Lower leg skin (tissue), 4 donors: ENCODE measurements at regions not wholly inside any gene's neighbourhood (a gene's known extent, or its start where the extent isn't known, plus 50 kb on each side); places are given as distances from the start of the nearest gene placed in this dataset.

Experiments
- DNase-seq, 2 donors: peaks; one replicate each; pipeline ENCODE4 v3.0.0-alpha.2; 2019; ENCODE audit warnings: low spot score in 2 of 2
- H3K4me3 ChIP-seq: fragments of 200-600 bp; sonication (generic); 2 replicates; pipeline ENCODE4 v1.5.1; 2017; ENCODE audit warnings: mild to moderate bottlenecking, low read depth; ENCODE audit not compliant: poor library complexity, severe bottlenecking
- POLR2A ChIP-seq, 2 donors: fragments of 450-650 bp; IDR thresholded peaks; one replicate each; pipeline ENCODE4 v1.6.1; 2016 to 2017; ENCODE audit warnings: antibody characterized with exemption in 2 of 2, mild to moderate bottlenecking in 1 of 2, moderate library complexity in 1 of 2
- WGBS, 2 donors: methylation state at CpG; one replicate each; pipeline ENCODE4 v1.1.5; 2018; 5-methylcytosine and 5-hydroxymethylcytosine counted together
- intact Hi-C: fragments of 100-400 bp; cut with DNase I; formaldehyde crosslinking; loops from one replicate; pipeline ENCODE4 v1.15.0; 2023; ENCODE audit warnings: low total_unique reads
- TF ChIP-seq, protein P1 (sequence below), 3 donors: fragments of 450-650 bp; IDR thresholded peaks; one replicate each; pipeline ENCODE4 v1.5.1; 2016; ENCODE audit warnings: antibody characterized with exemption in 3 of 3, mild to moderate bottlenecking in 3 of 3, moderate library complexity in 2 of 3

GRCh38 chr6:95917034-95917433 is 98.7 kb upstream of the FUT9 start:
- 23% methylated on average over 2 of the region's 2 CpGs for WGBS, 2 donors
- TF ChIP-seq POLR2A (IDR thresholded peaks at IDR 0.05) = no peak
- TF ChIP-seq, protein P1, sequence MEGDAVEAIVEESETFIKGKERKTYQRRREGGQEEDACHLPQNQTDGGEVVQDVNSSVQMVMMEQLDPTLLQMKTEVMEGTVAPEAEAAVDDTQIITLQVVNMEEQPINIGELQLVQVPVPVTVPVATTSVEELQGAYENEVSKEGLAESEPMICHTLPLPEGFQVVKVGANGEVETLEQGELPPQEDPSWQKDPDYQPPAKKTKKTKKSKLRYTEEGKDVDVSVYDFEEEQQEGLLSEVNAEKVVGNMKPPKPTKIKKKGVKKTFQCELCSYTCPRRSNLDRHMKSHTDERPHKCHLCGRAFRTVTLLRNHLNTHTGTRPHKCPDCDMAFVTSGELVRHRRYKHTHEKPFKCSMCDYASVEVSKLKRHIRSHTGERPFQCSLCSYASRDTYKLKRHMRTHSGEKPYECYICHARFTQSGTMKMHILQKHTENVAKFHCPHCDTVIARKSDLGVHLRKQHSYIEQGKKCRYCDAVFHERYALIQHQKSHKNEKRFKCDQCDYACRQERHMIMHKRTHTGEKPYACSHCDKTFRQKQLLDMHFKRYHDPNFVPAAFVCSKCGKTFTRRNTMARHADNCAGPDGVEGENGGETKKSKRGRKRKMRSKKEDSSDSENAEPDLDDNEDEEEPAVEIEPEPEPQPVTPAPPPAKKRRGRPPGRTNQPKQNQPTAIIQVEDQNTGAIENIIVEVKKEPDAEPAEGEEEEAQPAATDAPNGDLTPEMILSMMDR (IDR thresholded peaks at IDR 0.05) = no peak
- DNase-seq = no peak
- intact Hi-C loops = no loop called here
- no peak overlapping the region for H3K4me3 ChIP-seq

DNA sequence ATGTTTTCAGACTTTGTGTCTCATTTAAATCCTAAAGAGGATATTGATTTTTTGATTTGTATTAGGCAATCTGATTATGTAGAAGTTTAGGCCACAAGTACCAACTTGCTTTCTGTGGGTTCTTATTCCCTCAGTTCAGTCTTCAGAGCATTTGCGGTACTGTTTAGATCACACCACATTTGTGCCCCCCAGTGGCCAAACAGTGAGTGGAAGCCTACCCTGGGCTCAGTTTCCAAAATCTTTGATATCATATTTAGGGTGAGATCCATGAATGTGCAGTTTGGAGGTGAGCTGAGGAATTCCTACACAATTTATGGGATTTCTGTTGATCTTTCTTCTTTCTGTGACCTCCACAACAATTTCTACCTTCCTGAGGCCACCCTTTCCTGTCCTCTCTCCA is 92.3 kb upstream of the FUT9 start:
- 83 to 89% methylated on average over 1 of the region's 1 CpG for WGBS, 2 donors
- H3K4me3 ChIP-seq = no peak overlapping the region
- TF ChIP-seq POLR2A (IDR thresholded peaks at IDR 0.05) = no peak
- TF ChIP-seq, protein P1 (IDR thresholded peaks at IDR 0.05) = no peak
- intact Hi-C loops = no loop called here
- no peak for DNase-seq

GRCh38 chr6:95935736-95936135 is 80.0 kb upstream of the FUT9 start:
- no peak for TF ChIP-seq POLR2A (IDR thresholded peaks at IDR 0.05)
- TF ChIP-seq, protein P1 (IDR thresholded peaks at IDR 0.05) = no peak

DNA sequence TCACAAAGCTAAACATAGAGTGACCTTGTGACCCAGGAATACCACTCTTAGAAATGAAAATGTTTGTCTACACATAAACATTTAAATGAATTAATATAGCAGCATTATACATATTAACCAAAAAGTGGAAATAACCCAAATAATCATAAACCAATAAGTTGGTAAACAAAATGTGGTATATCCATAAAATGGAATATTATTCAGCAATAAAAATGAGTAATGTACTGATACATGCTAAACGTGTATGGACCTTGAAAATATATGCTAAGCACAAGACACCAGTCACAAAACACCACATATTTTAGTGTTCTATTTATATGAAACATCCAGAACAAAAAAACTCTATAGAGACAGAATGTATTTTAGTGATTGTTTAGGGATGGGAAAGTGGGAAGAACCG is 68.9 kb upstream of the FUT9 start:
- intact Hi-C loops = no loop called here
- no peak for TF ChIP-seq POLR2A (IDR thresholded peaks at IDR 0.05)
- TF ChIP-seq, protein P1 (IDR thresholded peaks at IDR 0.05) = no peak
- DNase-seq = no peak
- H3K4me3 ChIP-seq = no peak overlapping the region
- WGBS, 2 donors = 84 to 90% methylated on average over 2 of the region's 2 CpGs

More at GRCh38 chr6:95935736-95936135, 80.0 kb upstream of the FUT9 start:
- H3K4me3 ChIP-seq = no peak overlapping the region
- 70 to 73% methylated on average over 2 of the region's 2 CpGs for WGBS, 2 donors
- no peak for DNase-seq
- intact Hi-C loops = no loop called here

GRCh38 chr6:95948324-95948723 is 67.5 kb upstream of the FUT9 start:
- intact Hi-C loops = no loop called here
- 60 to 74% methylated on average over 1 of the region's 1 CpG for WGBS, 2 donors
- TF ChIP-seq, protein P1 (IDR thresholded peaks at IDR 0.05) = no peak
- TF ChIP-seq POLR2A (IDR thresholded peaks at IDR 0.05) = no peak
- DNase-seq = no peak
- H3K4me3 ChIP-seq = no peak overlapping the region

GRCh38 chr6:95949985-95950384 is 65.8 kb upstream of the FUT9 start:
- 71 to 87% methylated on average over 2 of the region's 2 CpGs for WGBS, 2 donors
- DNase-seq = no peak
- intact Hi-C loops = no loop called here
- H3K4me3 ChIP-seq = no peak overlapping the region
- TF ChIP-seq, protein P1 (IDR thresholded peaks at IDR 0.05) = no peak
- no peak for TF ChIP-seq POLR2A (IDR thresholded peaks at IDR 0.05)
